OCI-LY7 (cell line): ENCODE measurements at regions not wholly inside any gene's neighbourhood (a gene's known extent, or its start where the extent isn't known, plus 50 kb on each side); places are given as distances from the start of the nearest gene placed in this dataset.

ENCODE experiments used
- BruUV-seq: library from RNA; stranded (reverse); fragments of 400-500 nt; replicated peaks from 2 replicates; lab custom pipeline; 2021; lab: Mats Ljungman, UMichigan
- CTCF ChIA-PET: fragments of 300-600 bp; sonication (Branson Sonifier 250); formaldehyde crosslinking; loops from one replicate; lab custom pipeline; 2022; ENCODE audit warnings: antibody characterized with exemption; ENCODE audit not compliant: unreplicated experiment; lab: Charles Lee
- POLR2A ChIA-PET: fragments of 300-600 bp; sonication (Branson Sonifier 250); formaldehyde crosslinking; loops from one replicate; lab custom pipeline; 2022; ENCODE audit warnings: antibody characterized with exemption; lab: Charles Lee
- DNase-seq: peaks from one replicate; pipeline ENCODE4 v3.0.0-alpha.2; 2015; ENCODE audit warnings: low spot score
- H2AFZ ChIP-seq: fragments of 200-600 bp; sonication (generic), shearing (Covaris generic); 2 replicates; pipeline ENCODE4 v1.6.1; 2014; ENCODE audit warnings: mild to moderate bottlenecking, antibody characterized with exemption, low read length, moderate library complexity
- H3K27ac ChIP-seq: fragments of 200-600 bp; sonication (generic); 2 replicates; pipeline ENCODE4 v1.5.1; 2014; ENCODE audit warnings: mixed run types, low read depth, mild to moderate bottlenecking, moderate library complexity, low read length, inconsistent platforms; ENCODE audit not compliant: poor library complexity, severe bottlenecking
- H3K36me3 ChIP-seq: fragments of 200-600 bp; sonication (generic); 2 replicates; pipeline ENCODE4 v1.6.1; 2014; ENCODE audit warnings: mild to moderate bottlenecking, antibody characterized with exemption, low read length, moderate library complexity, mixed read lengths; ENCODE audit not compliant: insufficient read depth
- H3K4me1 ChIP-seq: fragments of 200-600 bp; sonication (generic); 2 replicates; pipeline ENCODE4 v1.5.1; 2014; ENCODE audit warnings: mild to moderate bottlenecking, low read length; ENCODE audit not compliant: insufficient read depth, poor library complexity, severe bottlenecking
- H3K4me2 ChIP-seq: fragments of 200-600 bp; sonication (generic); 2 replicates; pipeline ENCODE4 v1.6.1; 2014; ENCODE audit warnings: mild to moderate bottlenecking, low read length
- H3K4me3 ChIP-seq: fragments of 200-600 bp; sonication (generic); 2 replicates; pipeline ENCODE4 v1.5.1; 2014; ENCODE audit warnings: mild to moderate bottlenecking, low read depth, low read length; ENCODE audit not compliant: poor library complexity, severe bottlenecking
- H3K79me2 ChIP-seq: fragments of 200-600 bp; sonication (generic); 2 replicates; pipeline ENCODE4 v1.6.1; 2016; ENCODE audit warnings: low read depth, mild to moderate bottlenecking, low read length, moderate library complexity, mixed read lengths; ENCODE audit not compliant: insufficient read depth
- H3K9me2 ChIP-seq: fragments of 200-600 bp; sonication (generic); 2 replicates; pipeline ENCODE4 v1.6.1; 2016; ENCODE audit warnings: mild to moderate bottlenecking, low read length, mixed read lengths; ENCODE audit not compliant: insufficient read depth
- H3K9me3 ChIP-seq: fragments of 200-600 bp; sonication (generic); 2 replicates; pipeline ENCODE4 v1.6.1; 2014; ENCODE audit warnings: mild to moderate bottlenecking, mixed run types, low read length, mixed read lengths
- H4K20me1 ChIP-seq: fragments of 200-600 bp; sonication (generic); 2 replicates; pipeline ENCODE4 v1.6.1; 2014; ENCODE audit warnings: mild to moderate bottlenecking, antibody characterized with exemption, low read length, moderate library complexity, mixed read lengths; ENCODE audit not compliant: insufficient read depth
- CTCF ChIP-seq: fragments of 200-600 bp; sonication (generic); conservative IDR thresholded peaks from 2 replicates; pipeline ENCODE4 v1.5.1; 2014; ENCODE audit warnings: mild to moderate bottlenecking, antibody characterized with exemption, low read length, moderate library complexity, mixed read lengths
- EZH2phosphoT487 ChIP-seq: fragments of 200-600 bp; sonication (generic); IDR thresholded peaks from 2 replicates; pipeline ENCODE4 v1.6.1; 2018; ENCODE audit warnings: low read depth, borderline replicate concordance, mild to moderate bottlenecking, mixed run types, antibody characterized with exemption, low read length, moderate library complexity, mixed read lengths
- intact Hi-C: fragments of 100-400 bp; cut with micrococcal nuclease; formaldehyde crosslinking; loops from one replicate; pipeline ENCODE4 v1.10.0; 2022; ENCODE audit not compliant: unreplicated experiment

- H2AFZ ChIP-seq, result peak overlapping the region; percentile 39; the same call in 1 of the 2 replicates
Measured at GRCh38 chrX:40177489-40177888, 79.7 kb upstream of the BCOR start.

GRCh38 chrX:40177117-40177430 is 79.3 kb upstream of the BCOR start:
- ChIA-PET CTCF (interaction anchor here (0.6 to 0.7 kb wide), 5 partner anchors 9 to 552 kb away, joined by 3 to 8 read pairs (median 6); no protein-coding TSS in a partner anchor), POLR2A (interaction anchor here (0.6 to 1.5 kb wide), 16 partner anchors 8 to 433 kb away, joined by 3 to 9 read pairs (median 4); no protein-coding TSS in a partner anchor)
- peaks cover 41% of the 10 kb centered on the region for H3K4me1 ChIP-seq
- H3K9me2 ChIP-seq, result no peaks in the 10 kb centered on the region
- intact Hi-C loops, result loop anchor here (2.0 to 10.0 kb wide), 2 partner anchors 32 to 222 kb away; no protein-coding TSS in a partner anchor
- H2AFZ ChIP-seq, result peak overlapping the region; percentile 39; the same call in 1 of the 2 replicates
- peak overlapping the region; percentile 91 for H3K4me2 ChIP-seq
- H3K36me3 ChIP-seq, result no peaks in the 10 kb centered on the region
- no peaks in the 10 kb centered on the region for H4K20me1 ChIP-seq
- no peak for DNase-seq
- H3K4me3 ChIP-seq, result peak overlapping the region; percentile 74
- H3K27ac ChIP-seq, result peak overlapping the region; percentile 100
- H3K9me3 ChIP-seq, result no peaks in the 10 kb centered on the region
- BruUV-seq, result TSS peak; percentile 81
- TF ChIP-seq EZH2phosphoT487 (no peak), CTCF (no peak)
- H3K79me2 ChIP-seq, result peaks cover 3% of the 10 kb centered on the region; the same call in 1 of the 2 replicates

More at GRCh38 chrX:40177489-40177888, 79.7 kb upstream of the BCOR start:
- no peaks in the 10 kb centered on the region for H3K9me3 ChIP-seq
- ChIA-PET CTCF (interaction anchor here (0.7 kb wide), 1 partner anchor 9 kb away, joined by 3 read pairs; no protein-coding TSS in a partner anchor), POLR2A (interaction anchor here (0.6 to 1.5 kb wide), 11 partner anchors 9 to 223 kb away, joined by 3 to 9 read pairs (median 4); no protein-coding TSS in a partner anchor)
- intact Hi-C loops, result loop anchor here (2.0 to 10.0 kb wide), 2 partner anchors 31 to 223 kb away; no protein-coding TSS in a partner anchor
- H3K79me2 ChIP-seq, result peaks cover 3% of the 10 kb centered on the region; the same call in 1 of the 2 replicates
- H3K36me3 ChIP-seq, result no peaks in the 10 kb centered on the region
- H3K9me2 ChIP-seq, result no peaks in the 10 kb centered on the region
- H4K20me1 ChIP-seq, result no peaks in the 10 kb centered on the region
- peak overlapping the region; percentile 74 for H3K4me3 ChIP-seq
- no TSS peak for BruUV-seq
- DNase-seq, result no peak
- peak overlapping the region; percentile 91 for H3K4me2 ChIP-seq
- peak overlapping the region; percentile 100 for H3K27ac ChIP-seq
- H3K4me1 ChIP-seq, result peaks cover 38% of the 10 kb centered on the region
- TF ChIP-seq CTCF, result no peak
- no peak for TF ChIP-seq EZH2phosphoT487
